HG03354 (cell line): ENCODE measurements at regions not wholly inside any gene's neighbourhood (a gene's known extent, or its start where the extent isn't known, plus 50 kb on each side); places are given as distances from the start of the nearest gene placed in this dataset.

Experiments
- ATAC-seq: cut with Tn5 transposase; IDR thresholded peaks from one replicate; pipeline ENCODE4 v1.9.1; 2021; ENCODE audit warnings: mild to moderate bottlenecking; ENCODE audit not compliant: unreplicated experiment, poor library complexity, severe bottlenecking

DNA sequence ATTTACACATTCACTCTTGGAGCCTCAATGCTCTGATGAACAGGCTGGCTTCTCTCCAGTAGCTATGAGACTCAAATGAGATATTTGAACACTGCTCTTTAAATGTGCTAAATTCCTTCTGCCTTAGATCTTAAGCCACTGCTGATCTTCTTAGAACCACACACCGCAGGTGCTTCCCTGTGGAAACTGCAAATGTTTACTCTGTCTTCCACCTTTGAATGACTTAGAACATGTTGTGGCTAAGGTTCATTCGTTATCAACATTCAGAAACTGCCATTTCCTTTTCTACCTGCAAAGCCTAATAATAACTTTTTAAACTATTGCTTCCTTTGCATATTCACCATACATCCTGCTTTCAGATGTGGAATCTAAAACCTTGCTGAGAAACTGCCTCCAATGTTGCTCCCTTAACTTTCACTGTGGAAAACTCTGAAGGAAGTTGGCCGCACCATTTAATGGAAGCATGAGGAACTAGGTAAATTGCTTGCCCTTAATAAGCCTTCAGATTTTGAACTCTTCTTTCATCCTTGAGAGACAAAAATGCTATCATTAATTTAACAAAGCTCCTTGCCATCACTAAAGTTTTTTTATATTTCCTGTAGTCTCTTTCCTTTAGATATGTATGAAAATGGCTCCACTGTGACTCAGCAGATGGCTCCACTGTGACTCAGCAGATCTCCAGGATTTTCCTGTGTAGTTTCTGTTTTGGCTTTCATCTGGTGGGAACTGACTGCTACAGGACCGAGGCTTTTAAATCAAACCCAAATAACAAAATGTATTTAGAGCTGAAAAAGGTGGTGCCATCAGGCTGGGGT lies 143.8 kb downstream of the TNFSF18 start:
- peak; percentile 44 for ATAC-seq

DNA sequence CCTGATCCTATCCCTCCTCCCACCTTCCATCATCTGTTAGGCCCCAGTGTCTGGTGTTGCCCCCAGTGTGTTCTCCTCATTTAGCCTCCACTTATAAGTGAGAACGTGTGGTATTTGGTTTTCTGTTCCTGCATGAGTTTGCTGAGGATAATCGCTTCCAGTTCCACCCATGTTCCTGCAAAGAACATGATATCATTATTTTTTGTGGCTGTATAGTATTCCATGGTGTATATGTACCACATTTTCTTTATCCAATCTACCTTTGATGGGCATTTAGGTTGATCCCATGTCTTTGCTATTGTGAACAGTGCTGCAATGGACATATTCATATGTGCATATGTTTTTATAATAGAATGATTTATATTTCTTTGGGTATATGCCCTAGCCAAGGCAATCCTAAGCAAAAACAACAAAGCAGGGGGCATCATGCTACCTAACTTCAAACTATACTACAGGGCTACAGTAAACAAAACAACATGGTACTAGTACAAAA lies 142.9 kb downstream of the TNFSF18 start:
- no peak for ATAC-seq

DNA sequence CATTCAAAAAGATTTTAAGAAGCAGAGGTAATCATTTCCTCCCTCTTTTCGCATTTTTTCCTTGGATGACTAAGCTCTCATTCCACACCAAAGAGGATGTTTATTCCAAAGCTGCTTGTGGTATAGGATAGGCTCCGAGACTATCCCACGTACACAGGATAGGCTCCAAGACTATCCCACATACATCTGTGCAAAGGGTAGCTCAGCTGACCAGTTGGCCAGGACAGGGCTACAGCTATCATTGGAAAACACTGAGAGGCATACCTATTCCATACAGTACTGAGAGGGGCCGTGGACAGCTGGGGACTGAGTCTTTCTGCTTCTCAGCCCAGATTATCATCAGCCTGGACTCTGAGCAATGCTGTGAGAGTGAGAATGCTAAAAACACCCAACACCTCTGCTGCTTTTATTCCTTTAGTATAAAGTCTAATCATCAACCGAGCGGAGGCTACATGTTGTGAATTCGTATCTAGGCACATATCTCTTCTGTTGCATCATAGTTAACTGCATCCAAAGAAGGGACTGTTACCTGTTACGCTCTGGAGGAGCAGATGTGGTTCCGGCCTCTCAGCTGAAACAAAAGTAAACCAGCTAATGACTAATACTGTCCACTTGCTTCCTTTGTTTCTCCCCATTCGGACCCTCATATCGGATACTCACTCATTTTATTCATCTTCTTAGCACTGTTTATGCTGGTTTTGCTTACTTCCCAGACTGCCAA lies 141.0 kb downstream of the TNFSF18 start:
- ATAC-seq: no peak

DNA sequence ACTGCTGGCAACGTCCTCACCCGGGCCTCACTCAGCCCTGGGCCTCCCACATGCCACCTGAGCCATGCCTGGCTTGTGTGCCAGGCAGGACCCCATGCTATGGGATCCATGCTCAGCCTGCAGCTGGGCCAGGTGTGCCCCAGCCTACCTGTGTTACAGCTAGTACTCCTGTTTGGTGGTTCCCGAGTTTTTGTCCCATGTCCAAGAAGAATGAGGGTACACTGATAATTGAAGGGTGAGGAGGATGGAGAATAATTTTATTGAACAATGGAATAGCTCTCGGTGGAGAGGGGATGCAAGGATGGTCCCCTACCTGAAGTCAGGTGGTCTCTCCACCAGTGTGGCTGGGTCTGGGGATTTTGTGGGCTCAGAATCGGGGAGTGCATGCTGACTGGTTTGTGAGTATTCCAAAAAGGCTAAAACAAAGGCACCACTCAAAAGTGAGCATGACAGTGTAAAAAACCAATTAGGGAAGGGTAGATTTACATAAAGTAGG lies 137.9 kb downstream of the TNFSF18 start:
- no peak for ATAC-seq

DNA sequence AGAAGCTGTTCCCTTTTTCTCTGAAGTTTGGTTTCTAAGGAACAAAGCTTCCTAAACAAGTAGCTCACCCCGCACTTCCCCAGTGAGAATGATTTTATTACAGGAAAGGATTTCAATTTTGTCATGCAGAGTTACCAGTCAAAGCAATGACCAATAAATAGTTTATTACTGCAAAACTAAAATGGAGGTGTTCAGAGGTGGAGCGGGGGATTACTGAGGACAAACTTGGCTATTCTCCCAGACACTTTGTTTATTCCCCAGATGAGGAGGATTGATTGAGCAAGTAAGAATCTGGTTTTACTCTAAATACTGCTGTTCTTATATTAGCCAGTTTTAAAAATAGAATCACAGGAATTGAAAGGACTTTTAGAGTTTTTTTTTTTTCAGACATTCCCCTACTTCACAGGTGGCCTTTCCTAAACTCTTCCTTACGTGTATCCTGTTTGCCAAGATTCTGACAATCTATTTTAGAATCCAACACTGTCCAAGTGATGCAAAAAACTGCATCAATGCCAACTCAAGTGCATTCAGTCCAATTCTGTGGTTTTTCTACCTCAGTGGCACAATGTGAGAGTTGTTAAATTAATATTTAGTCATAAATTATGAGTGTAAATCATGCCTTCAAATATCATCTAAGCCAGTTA lies 136.1 kb downstream of the TNFSF18 start:
- ATAC-seq: no peak

DNA sequence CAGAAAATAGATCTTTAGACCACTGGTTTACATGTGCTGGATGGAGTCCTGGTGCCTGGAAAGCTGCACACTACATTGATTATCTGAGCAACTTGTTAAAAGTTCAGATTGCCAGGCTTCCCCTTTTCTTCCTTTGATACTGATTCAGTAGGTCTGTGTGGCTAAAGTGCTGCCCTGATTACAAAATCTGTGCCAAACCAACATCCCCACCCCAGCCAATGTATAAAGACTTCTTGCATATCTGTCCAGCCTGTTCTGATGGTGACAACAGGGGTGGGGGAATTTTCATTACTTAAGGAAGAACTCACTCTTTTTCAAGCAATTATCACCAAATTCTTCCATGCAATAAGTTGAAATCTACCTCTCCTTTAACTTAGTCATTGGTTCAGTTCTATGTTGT lies 135.5 kb downstream of the TNFSF18 start:
- ATAC-seq: no peak

DNA sequence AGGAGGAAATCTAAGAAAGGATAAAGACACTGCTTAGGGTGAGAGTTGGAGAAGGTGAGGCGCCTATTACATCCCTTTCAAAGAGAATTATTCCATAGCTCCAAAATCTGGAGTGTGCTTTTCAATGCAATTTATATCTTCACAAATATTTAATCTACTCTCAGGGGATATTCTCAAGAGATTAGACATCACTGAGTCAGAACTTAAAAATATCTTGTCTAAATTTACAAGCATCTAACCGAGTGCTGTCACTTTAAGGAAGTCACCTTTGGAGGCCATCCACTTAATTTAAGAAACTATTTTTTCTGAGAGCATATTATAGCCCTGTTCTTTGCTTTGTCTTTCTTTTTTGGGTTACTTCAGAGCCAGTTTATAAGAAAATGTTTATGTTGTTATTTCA lies 134.6 kb downstream of the TNFSF18 start:
- no peak for ATAC-seq

DNA sequence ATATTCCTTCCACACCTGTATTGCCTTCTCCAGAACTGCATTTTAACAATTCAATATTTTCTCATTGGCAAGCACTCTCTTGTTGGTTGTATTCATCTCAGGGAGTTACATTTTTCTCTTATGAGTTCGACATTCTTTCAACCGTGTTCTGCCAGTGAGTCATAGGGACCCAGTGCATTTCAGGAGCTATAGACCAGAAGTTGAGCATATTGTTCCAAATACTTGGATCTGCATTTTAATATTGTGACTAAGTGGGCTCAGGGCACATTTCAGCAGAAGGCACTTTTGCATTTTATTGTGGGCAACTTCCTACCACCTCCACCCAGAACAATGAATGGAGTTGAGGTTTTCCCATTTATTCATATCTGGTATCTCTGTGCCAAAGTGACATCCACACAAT lies 132.8 kb downstream of the TNFSF18 start:
- no peak for ATAC-seq

DNA sequence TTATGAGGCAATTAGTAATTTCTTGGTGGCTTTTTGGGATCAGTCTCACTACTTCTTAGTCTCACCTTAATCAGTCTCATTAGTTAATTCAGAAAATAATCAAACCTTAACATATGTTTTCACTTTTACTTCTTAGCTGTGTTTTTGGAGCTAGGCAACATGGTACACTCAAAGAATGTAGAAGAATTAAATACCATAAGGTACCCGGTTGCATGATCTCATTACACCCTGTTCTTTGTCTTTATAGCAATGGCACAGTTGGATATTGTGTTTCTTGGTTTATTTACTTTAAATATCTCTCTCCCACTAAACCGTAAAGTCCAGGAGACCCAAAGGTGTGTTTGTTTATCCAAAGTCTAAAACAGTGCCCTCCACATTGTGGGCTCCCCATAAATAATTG lies 132.3 kb downstream of the TNFSF18 start:
- ATAC-seq: no peak

DNA sequence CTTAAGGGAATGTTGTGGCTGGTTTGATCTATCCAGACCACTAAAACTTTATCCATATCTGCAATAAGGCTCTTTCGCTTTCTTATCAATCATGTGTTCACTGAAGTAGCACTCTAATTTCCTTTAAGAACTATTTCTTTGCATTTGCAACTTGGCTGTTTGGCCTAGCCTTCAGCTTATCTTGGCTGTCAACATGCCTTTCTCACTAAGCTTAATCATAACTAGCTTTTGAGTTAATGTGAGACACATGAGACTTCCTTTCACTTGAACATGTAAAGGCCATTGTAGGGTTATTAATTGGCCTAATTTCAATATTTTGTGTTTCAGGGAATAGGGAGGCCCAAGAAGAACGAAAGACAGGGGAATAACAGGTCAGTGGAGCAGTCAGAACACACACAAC lies 124.7 kb downstream of the TNFSF18 start:
- no peak for ATAC-seq

DNA sequence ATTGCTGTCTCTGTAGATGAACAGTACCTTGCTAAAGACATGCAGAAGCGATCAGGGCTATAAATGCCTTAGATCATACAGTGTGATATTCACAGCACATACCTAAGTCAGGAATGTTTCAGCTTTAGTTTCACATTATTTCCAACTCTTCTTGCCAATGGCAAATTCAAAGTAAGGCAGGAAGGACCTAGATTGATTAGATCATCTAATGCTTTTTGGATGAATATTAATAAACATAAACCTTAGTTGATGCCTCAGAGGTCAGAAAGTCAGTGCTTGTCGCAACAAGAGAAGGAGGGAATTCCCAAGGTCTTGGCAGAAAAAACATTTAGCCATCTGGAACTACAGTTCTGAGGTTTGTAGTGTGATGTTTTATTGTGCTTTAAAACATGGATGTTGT lies 122.3 kb downstream of the TNFSF18 start:
- no peak for ATAC-seq

DNA sequence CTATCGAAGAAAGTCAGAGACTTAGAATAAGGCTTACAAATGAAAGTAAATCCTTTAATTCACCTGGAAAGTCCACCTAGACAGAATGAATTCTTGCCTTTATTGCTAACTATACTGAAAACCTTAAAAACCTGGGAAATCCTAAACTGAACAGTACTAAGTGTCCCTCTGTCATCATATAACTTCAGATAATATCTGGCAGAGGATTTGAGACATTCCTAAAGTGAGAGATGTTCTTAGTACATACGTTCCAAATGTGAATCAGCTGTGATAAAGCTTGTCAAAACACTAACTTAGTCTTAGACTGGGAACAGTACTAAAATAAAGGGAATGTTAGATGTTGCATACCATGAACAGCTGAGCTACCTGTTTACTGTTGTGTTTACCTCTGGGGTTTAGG lies 121.7 kb downstream of the TNFSF18 start:
- no peak for ATAC-seq

DNA sequence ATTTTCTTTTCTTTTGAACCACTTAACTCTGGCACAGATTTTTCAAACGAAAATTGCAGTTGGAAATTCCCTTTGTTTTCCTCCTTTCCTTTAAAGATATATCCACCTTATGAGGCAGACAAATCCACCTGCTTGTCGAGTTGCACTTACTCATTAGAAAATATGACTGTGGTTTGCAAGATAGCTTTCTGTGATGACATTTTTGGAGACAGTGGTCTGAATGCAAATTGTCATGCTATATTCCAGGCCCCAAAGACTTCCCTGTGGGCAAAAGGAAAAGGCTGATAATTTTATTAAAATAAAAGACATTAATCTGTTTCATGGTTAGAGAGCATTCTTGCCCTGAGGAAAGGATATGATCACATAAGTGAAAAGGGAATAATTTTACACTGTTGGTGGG lies 120.6 kb downstream of the TNFSF18 start:
- ATAC-seq: no peak

DNA sequence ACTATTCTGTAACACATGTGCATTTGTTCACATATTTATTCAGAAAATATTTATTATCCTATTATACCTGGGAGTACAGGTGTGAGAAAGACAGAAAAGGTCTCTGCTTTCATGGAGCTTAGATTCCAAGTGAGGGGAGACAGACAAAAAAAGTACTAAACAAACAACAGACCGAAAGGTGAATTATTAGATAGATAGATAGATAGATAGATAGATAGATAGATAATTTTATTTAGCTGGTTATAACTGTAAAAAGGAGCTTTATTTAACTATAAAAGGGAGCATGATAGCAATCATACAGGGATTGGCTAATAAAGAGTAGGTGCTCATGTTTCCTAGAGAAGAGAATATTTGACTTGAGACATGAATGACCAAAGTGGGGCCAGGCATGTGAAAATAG lies 119.4 kb downstream of the TNFSF18 start:
- no peak for ATAC-seq

DNA sequence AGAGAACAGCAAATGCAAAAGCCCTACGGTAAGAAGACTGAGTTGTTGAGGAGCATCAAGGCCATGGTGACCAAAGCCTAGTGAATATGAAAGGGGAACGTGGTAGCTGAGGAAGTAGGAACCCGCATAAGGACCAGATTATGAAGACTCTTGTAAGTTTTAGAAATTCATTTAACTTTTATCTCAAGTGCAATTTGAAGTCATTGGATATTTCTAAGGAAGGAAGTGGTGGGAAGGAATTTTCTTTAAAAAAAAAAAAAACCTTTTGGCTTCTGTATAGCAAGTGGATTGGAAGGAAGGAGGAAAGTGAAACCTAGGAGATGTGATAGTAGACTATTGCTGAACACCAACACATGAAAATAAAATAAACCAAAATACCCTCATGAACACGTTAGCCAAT lies 119.0 kb downstream of the TNFSF18 start:
- ATAC-seq: no peak

DNA sequence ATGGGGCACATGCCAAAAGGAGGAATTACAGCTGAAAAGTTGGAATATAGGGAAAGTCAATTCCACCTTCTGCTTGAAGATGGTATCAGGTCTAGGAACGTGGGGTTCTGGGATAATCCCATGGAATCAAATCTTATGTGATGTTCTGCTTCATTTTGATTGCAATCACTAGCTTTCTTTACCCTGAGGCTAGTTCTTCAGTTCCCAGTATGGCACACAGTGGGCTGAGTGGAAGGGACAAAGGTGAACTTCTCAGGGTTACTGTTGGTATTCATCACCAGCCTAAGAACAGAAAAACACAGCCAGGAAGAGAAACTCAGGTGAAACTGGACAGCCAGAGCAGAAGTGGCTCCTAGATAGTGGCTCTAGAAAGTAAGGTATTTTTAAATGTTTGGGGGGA lies 117.8 kb downstream of the TNFSF18 start:
- ATAC-seq: no peak

DNA sequence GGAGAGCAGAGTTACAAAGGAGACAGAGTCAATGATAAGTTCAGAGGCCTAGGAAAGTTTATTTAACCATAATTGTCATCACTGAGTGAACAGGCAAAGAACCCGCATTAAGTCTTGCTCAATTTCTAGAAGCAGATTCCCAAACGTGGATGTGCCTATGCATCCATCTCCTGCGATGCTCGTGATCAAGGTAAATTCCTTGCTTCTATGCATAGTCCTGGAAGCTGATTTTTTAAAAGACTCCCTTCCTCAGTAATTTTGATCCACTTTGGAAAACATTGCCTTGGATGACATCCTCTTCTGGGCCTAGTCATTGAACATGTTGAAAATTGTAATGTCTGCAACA lies 116.4 kb downstream of the TNFSF18 start:
- no peak for ATAC-seq

DNA sequence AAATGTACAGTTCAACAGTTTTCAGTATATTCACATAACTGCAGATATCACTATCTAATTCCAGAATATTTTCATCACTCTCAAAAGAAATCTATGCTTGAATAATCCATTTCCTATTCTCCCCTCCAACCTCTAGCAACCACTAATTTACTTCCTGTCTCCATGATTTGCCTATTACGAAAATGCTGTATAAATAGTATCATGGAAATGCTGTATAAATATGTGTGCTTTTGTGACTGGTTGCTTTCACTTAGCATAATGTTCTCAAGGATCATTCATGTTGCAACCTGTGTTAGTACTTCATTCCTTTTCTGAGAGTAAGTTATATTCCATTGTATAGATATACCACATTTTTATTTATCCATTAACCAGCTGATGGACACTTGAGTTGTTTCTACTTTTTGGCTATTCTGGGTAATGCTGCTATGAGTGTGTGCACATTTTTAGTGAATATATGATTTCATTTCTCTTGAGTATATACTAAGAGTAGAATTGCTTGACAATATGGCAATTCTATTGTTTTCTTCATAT lies 115.6 kb downstream of the TNFSF18 start:
- no peak for ATAC-seq

DNA sequence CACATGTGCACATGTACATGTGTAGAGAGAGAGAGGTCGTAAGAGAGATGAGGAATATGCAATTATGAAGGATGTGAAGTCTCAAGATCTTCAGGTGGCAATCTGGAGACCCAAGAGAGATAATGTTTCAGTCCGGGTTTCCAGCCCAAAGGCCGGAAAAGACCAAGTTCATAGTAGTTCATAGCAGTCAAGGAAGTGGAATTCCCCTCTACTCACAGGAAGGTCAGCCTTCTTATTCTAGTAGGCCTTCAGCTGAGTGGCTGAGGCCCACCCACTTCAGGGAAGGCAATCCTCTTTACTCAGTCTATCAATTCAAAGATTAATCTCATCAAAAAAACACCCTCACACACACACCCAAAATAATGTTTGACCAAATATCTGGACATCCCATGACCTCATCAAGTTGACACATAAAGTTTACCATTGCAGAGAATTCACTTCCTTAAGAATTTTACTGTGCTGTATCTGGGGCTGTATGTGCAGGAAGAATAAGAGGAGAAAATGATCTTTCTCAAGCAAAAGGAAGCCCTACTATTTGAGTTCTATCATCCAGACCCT lies 114.6 kb downstream of the TNFSF18 start:
- ATAC-seq: no peak

DNA sequence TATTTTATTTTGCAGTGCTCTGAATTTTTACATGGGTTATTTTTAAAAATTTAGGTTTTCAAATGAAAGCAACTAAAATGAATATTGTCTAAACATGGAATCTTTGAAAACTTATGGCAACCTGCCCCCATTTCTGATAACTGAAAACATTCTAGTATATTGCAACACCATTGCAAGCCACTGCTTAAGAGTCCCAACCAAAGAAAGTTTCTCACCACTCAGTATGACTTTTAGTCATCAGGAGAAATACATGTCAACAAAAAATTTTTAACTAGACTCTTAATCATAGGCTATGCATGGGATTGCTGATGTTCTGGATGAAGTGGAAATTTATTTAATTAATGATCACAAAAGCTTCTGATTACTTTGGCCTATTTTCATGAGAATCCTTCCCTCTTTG lies 112.1 kb downstream of the TNFSF18 start:
- no peak for ATAC-seq
